ENCODE measurements at regions not wholly inside any gene's neighbourhood (a gene's known extent, or its start where the extent isn't known, plus 50 kb on each side); places are given as distances from the start of the nearest gene placed in this dataset.

DNA sequence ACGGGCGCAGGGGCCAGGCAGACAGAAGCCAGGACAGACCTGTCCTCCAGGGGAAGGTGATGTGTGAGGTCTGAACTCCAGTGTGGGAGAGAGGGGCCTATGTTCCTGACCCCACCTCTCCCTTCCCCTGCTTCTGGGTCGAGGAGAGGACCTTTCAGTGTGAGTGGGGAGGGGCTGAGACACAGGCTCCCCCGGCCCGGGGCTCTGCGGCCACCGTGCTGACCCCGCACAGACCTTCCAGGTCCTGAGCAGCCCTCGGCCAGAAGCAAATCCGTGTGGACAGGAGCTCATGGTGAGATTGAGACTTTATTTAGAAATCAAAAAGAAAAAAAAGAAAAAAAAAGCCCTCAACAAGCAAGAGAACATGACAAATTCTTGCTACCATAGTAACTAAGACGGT lies 680.5 kb downstream of the BRD1 start:
- no peaks in the 10 kb centered on the region for H3K4me1 ChIP-seq (ENCODE audit: control insufficient read depth, low read length)
- TF ChIP-seq, protein P1, sequence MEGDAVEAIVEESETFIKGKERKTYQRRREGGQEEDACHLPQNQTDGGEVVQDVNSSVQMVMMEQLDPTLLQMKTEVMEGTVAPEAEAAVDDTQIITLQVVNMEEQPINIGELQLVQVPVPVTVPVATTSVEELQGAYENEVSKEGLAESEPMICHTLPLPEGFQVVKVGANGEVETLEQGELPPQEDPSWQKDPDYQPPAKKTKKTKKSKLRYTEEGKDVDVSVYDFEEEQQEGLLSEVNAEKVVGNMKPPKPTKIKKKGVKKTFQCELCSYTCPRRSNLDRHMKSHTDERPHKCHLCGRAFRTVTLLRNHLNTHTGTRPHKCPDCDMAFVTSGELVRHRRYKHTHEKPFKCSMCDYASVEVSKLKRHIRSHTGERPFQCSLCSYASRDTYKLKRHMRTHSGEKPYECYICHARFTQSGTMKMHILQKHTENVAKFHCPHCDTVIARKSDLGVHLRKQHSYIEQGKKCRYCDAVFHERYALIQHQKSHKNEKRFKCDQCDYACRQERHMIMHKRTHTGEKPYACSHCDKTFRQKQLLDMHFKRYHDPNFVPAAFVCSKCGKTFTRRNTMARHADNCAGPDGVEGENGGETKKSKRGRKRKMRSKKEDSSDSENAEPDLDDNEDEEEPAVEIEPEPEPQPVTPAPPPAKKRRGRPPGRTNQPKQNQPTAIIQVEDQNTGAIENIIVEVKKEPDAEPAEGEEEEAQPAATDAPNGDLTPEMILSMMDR (IDR thresholded peaks at IDR 0.05; ENCODE audit: low read depth, low read length, poor library complexity, severe bottlenecking) = no peak
- H3K9me2 ChIP-seq (replicated peaks; ENCODE audit: control insufficient read depth, low read length) = no peaks in the 10 kb centered on the region
- no peaks in the 10 kb centered on the region for H3K79me2 ChIP-seq (ENCODE audit: control insufficient read depth, low read length)
- H3K36me3 ChIP-seq (ENCODE audit: control insufficient read depth, low read length) = no peaks in the 10 kb centered on the region
- no peaks in the 10 kb centered on the region for H3F3A ChIP-seq (ENCODE audit: control insufficient read depth, insufficient read depth)
- no peaks in the 10 kb centered on the region for H3K9me3 ChIP-seq (ENCODE audit: control insufficient read depth, insufficient read depth, low read length)
- H3K4me2 ChIP-seq (ENCODE audit: low read length) = no peak overlapping the region
- no peaks in the 10 kb centered on the region for H3K27me3 ChIP-seq (ENCODE audit: control insufficient read depth, low read length)
- no peaks in the 10 kb centered on the region for H4K20me1 ChIP-seq (ENCODE audit: control insufficient read depth, insufficient read depth, low read depth, low read length)
- no peak overlapping the region for H3K27ac ChIP-seq (ENCODE audit: low read depth, low read length)
- H3K4me3 ChIP-seq (ENCODE audit: low read length) = no peak overlapping the region

DNA sequence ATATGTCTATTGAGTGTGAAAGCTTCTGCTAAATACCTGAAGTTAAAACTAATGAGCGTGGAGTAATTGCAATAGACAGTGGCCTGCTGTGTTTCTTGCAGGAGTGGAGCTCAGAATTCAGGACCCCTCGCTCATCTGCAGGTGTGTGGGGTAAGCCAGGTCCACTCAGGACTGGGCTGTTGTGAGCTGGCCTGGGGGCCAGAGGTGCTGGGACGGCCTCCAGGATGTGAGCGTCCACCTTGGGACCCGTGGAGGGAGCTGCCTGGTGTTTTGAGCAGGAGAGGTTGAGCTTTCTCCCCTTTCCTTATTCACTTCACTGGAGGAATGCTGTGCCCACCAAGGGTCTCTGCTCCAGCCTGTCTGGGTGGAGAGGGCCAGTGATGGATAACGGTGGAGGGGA lies 681.2 kb downstream of the BRD1 start:
- H3K9me3 ChIP-seq (ENCODE audit: control insufficient read depth, insufficient read depth, low read length) = no peaks in the 10 kb centered on the region
- no peaks in the 10 kb centered on the region for H3K27me3 ChIP-seq (ENCODE audit: control insufficient read depth, low read length)

DNA sequence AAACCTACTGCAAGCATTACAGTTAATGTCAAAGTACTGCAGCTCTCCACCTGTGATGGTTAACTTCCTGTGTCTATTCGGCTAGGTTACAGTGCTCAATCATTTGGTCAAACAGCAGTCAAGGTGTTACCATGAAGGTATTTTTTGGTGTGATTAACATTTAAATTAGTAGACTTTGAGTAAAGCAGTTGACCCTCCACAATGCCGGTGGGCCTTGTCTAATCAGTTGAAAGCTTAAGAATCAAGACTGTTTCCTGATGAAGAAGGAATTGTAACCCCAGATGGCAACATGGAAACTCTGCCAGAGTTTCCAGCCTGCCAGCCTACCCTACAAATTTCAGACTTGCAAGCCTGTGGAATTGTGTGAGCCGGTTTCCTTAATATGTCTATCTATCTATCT lies 683.9 kb downstream of the BRD1 start:
- H3K9me3 ChIP-seq (ENCODE audit: control insufficient read depth, insufficient read depth, low read length) = no peaks in the 10 kb centered on the region
- no peak for TF ChIP-seq EZH2phosphoT487 (IDR thresholded peaks at IDR 0.05; ENCODE audit: borderline replicate concordance, low read length)
- TF ChIP-seq, protein P1 (IDR thresholded peaks at IDR 0.05; ENCODE audit: low read depth, low read length, poor library complexity, severe bottlenecking) = no peak
- no peaks in the 10 kb centered on the region for H3K36me3 ChIP-seq (ENCODE audit: control insufficient read depth, low read length)
- H3K27ac ChIP-seq (ENCODE audit: low read depth, low read length) = no peak overlapping the region
- H3K27me3 ChIP-seq (ENCODE audit: control insufficient read depth, low read length) = no peaks in the 10 kb centered on the region
- no peaks in the 10 kb centered on the region for H3K9me2 ChIP-seq (replicated peaks; ENCODE audit: control insufficient read depth, low read length)
- no peaks in the 10 kb centered on the region for H3F3A ChIP-seq (ENCODE audit: control insufficient read depth, insufficient read depth)
- no peak overlapping the region for H3K4me3 ChIP-seq (ENCODE audit: low read length)
- no peaks in the 10 kb centered on the region for H4K20me1 ChIP-seq (ENCODE audit: control insufficient read depth, insufficient read depth, low read depth, low read length)
- H3K79me2 ChIP-seq (ENCODE audit: control insufficient read depth, low read length) = no peaks in the 10 kb centered on the region
- no peaks in the 10 kb centered on the region for H3K4me1 ChIP-seq (ENCODE audit: control insufficient read depth, low read length)
- no peak overlapping the region for H3K4me2 ChIP-seq (ENCODE audit: low read length)

More for the DNA sequence above, 681.2 kb downstream of the BRD1 start:
- Histone ChIP-seq H3K4me2 (ENCODE audit: low read length) (no peak overlapping the region), H3K36me3 (ENCODE audit: control insufficient read depth, low read length) (no peaks in the 10 kb centered on the region), H3F3A (ENCODE audit: control insufficient read depth, insufficient read depth) (no peaks in the 10 kb centered on the region), H3K79me2 (ENCODE audit: control insufficient read depth, low read length) (no peaks in the 10 kb centered on the region), H3K27ac (ENCODE audit: low read depth, low read length) (no peak overlapping the region), H3K4me1 (ENCODE audit: control insufficient read depth, low read length) (no peaks in the 10 kb centered on the region), H4K20me1 (ENCODE audit: control insufficient read depth, insufficient read depth, low read depth, low read length) (no peaks in the 10 kb centered on the region), H3K9me2 (replicated peaks; ENCODE audit: control insufficient read depth, low read length) (no peaks in the 10 kb centered on the region), H3K4me3 (ENCODE audit: low read length) (no peak overlapping the region)
- TF ChIP-seq EZH2phosphoT487 (IDR thresholded peaks at IDR 0.05; ENCODE audit: borderline replicate concordance, low read length) = no peak
- TF ChIP-seq, protein P1 (IDR thresholded peaks at IDR 0.05; ENCODE audit: low read depth, low read length, poor library complexity, severe bottlenecking) = no peak

DNA sequence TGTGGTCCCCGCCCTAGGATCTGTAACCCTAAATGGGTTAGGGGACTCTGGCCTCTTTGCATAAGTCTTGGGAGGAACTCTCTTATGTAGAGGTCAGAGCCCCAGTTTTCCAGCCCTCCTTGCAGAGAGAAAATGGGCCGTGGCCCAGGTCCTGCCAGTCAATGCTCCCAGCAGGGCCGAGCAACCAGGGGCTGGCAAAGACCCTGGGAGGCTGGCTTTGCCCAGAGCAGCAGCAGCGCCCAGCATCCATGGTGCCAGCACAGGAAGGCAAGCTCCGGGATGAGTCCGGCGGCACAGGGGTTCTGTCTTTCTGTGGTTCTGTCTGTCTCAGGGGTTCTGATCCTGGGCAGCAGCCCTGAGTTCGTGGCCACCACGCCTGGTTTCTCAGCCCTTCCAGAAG lies 684.8 kb downstream of the BRD1 start:
- no peaks in the 10 kb centered on the region for H3K79me2 ChIP-seq (ENCODE audit: control insufficient read depth, low read length)
- TF ChIP-seq, protein P1 (IDR thresholded peaks at IDR 0.05; ENCODE audit: low read depth, low read length, poor library complexity, severe bottlenecking) = no peak
- no peak for TF ChIP-seq EZH2phosphoT487 (IDR thresholded peaks at IDR 0.05; ENCODE audit: borderline replicate concordance, low read length)

More for the DNA sequence above, 684.8 kb downstream of the BRD1 start:
- H3F3A ChIP-seq (ENCODE audit: control insufficient read depth, insufficient read depth) = no peaks in the 10 kb centered on the region
- no peaks in the 10 kb centered on the region for H3K27me3 ChIP-seq (ENCODE audit: control insufficient read depth, low read length)
- H3K9me2 ChIP-seq (replicated peaks; ENCODE audit: control insufficient read depth, low read length) = no peaks in the 10 kb centered on the region
- no peak overlapping the region for H3K4me2 ChIP-seq (ENCODE audit: low read length)
- H3K4me3 ChIP-seq (ENCODE audit: low read length) = no peak overlapping the region
- no peaks in the 10 kb centered on the region for H4K20me1 ChIP-seq (ENCODE audit: control insufficient read depth, insufficient read depth, low read depth, low read length)
- H3K4me1 ChIP-seq (ENCODE audit: control insufficient read depth, low read length) = no peaks in the 10 kb centered on the region
- H3K9me3 ChIP-seq (ENCODE audit: control insufficient read depth, insufficient read depth, low read length) = no peaks in the 10 kb centered on the region
- no peak overlapping the region for H3K27ac ChIP-seq (ENCODE audit: low read depth, low read length)
- no peaks in the 10 kb centered on the region for H3K36me3 ChIP-seq (ENCODE audit: control insufficient read depth, low read length)
